ENCODE measurements at regions not wholly inside any gene's neighbourhood (a gene's known extent, or its start where the extent isn't known, plus 50 kb on each side); places are given as distances from the start of the nearest gene placed in this dataset.
"Not testable (repeated sequence)": the region's sequence is repeated elsewhere in the genome, so short reads cannot be mapped to it uniquely, and the experiment has no call there.

DNA sequence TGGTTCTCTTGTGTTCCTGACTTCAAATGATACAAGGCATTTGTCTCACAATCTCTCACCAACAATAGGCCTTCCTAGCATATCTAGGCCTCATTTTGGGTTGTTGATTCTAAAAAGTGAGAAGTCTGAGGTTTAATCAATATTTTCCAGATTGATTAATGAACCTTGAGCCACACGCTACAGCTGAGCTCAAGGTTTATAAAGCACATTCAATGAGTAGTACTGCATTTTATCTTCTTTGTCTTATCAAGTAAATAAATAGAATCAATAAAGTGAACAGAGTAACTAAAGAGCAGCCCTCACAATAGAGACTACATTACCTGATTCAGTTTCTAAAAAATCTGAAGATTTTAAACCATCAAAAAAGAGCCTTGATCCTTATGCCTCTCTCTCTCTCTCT lies 407.5 kb upstream of the CLEC14A start:
- H3K9ac ChIP-seq (ENCODE audit: low read depth, low read length): no peak overlapping the region
- no peak overlapping the region for H3K27ac ChIP-seq (ENCODE audit: low read length)
- H3K9me3 ChIP-seq (ENCODE audit: insufficient read depth, low read depth, low read length): no peaks in the 10 kb centered on the region
- H3K27me3 ChIP-seq (ENCODE audit: insufficient read depth, low read length): no peaks in the 10 kb centered on the region; the same call in 1 of the 2 replicates
- H3K4me3 ChIP-seq (ENCODE audit: low read length): no peak overlapping the region
- no peaks in the 10 kb centered on the region for H3K4me1 ChIP-seq (ENCODE audit: insufficient read depth, low read length)
- no peaks in the 10 kb centered on the region for H3K36me3 ChIP-seq (ENCODE audit: insufficient read depth, low read depth, low read length)

DNA sequence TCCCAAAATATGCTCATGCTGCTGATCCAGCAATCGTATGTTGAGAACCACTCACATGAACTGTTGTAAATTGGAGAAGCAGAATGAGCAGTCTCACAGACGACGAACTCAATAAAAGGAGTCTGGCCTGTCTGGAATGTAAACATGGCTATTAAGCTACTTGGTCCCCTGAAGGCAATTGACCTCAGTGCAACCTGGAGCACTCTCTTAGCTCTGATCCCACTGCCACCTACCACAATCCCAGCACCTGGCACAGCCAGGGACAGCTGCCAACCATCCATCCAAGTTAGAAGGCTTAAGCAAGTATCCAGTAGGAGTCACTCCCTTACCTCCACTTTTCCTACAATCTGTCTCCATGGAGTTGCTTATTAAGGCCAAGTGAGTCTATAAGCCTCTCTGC lies 406.9 kb upstream of the CLEC14A start:
- H3K9me3 ChIP-seq (ENCODE audit: insufficient read depth, low read depth, low read length): no peaks in the 10 kb centered on the region
- H3K27me3 ChIP-seq (ENCODE audit: insufficient read depth, low read length): no peaks in the 10 kb centered on the region; the same call in 1 of the 2 replicates
- no peaks in the 10 kb centered on the region for H3K36me3 ChIP-seq (ENCODE audit: insufficient read depth, low read depth, low read length)
- H3K4me3 ChIP-seq (ENCODE audit: low read length): no peak overlapping the region
- no peaks in the 10 kb centered on the region for H3K4me1 ChIP-seq (ENCODE audit: insufficient read depth, low read length)
- no peak overlapping the region for H3K9ac ChIP-seq (ENCODE audit: low read depth, low read length)
- no peak overlapping the region for H3K27ac ChIP-seq (ENCODE audit: low read length)

DNA sequence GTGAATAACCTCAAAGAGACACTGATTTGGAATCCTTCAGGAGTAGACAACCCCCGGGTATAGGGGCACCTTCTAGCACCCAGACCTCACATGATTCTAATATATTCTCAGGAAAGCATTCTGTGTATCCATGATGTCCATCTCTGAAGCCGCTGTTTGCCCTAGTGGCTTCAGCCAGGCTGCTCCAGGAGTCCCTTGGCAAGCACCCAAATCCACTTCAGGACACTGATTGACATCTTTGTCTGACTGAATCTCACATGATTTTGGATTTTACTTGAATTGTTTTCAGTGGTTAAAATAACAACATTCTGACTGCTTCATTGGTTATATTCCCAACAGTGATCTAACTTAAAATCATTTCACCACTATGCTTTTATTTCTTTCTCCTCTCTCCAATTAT lies 390.5 kb upstream of the CLEC14A start:
- H3K4me3 ChIP-seq (ENCODE audit: low read length): no peak overlapping the region
- H3K27ac ChIP-seq (ENCODE audit: low read length): no peak overlapping the region
- H3K9ac ChIP-seq (ENCODE audit: low read depth, low read length): no peak overlapping the region
- H3K27me3 ChIP-seq (ENCODE audit: insufficient read depth, low read length): no peaks in the 10 kb centered on the region
- H3K9me3 ChIP-seq (ENCODE audit: insufficient read depth, low read depth, low read length): no peaks in the 10 kb centered on the region
- no peaks in the 10 kb centered on the region for H3K4me1 ChIP-seq (ENCODE audit: insufficient read depth, low read length)
- no peaks in the 10 kb centered on the region for H3K36me3 ChIP-seq (ENCODE audit: insufficient read depth, low read depth, low read length)

DNA sequence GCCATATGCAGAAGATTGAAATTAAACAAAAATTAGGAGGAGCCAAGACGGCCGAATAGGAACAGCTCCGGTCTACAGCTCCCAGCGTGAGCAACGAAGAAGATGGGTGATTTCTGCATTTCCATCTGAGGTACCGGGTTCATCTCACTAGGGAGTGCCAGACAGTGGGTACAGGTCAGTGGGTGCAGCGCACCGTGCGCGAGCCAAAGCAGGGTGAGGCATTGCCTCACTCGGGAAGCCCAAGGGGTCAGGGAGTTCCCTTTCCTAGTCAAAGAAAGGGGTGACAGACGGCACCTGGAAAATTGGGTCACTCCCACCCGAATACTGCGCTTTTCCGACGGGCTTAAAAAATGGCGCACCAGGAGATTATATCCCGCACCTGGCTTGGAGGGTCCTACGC lies 379.0 kb upstream of the CLEC14A start:
- not testable (repeated sequence) for H3K36me3 ChIP-seq (ENCODE audit: insufficient read depth, low read depth, low read length); H3K4me3 ChIP-seq (ENCODE audit: low read length); H3K4me1 ChIP-seq (ENCODE audit: insufficient read depth, low read length); H3K9ac ChIP-seq (ENCODE audit: low read depth, low read length); H3K27me3 ChIP-seq (ENCODE audit: insufficient read depth, low read length); H3K27ac ChIP-seq (ENCODE audit: low read length)
- peaks cover 15% of the 10 kb centered on the region; the same call in 1 of the 2 replicates for H3K9me3 ChIP-seq (ENCODE audit: insufficient read depth, low read depth, low read length)

DNA sequence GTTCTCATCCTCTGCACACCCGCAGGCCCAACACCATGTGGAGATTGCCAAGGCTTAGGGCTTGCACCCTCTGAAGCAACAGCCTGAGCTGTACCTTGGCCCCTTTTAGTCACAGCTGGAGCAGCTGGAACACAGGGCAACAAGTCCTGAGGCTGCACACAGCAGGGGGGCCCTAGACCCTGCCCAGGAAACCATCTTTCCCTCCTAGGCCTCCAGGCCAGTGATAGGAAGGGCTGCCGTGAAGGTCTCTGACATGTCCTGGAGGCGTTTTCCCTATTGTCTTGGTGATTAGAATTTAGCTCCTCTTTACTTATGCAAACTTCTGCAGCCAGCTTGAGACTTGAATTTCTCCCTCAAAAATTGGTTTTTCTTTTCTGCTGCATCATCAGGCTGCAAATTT lies 373.5 kb upstream of the CLEC14A start:
- Histone ChIP-seq H3K4me3 (ENCODE audit: low read length) (no peak overlapping the region), H3K27me3 (ENCODE audit: insufficient read depth, low read length) (no peaks in the 10 kb centered on the region), H3K36me3 (ENCODE audit: insufficient read depth, low read depth, low read length) (no peaks in the 10 kb centered on the region), H3K27ac (ENCODE audit: low read length) (no peak overlapping the region), H3K9ac (ENCODE audit: low read depth, low read length) (no peak overlapping the region), H3K9me3 (ENCODE audit: insufficient read depth, low read depth, low read length) (peaks cover 32% of the 10 kb centered on the region), H3K4me1 (ENCODE audit: insufficient read depth, low read length) (no peaks in the 10 kb centered on the region)

DNA sequence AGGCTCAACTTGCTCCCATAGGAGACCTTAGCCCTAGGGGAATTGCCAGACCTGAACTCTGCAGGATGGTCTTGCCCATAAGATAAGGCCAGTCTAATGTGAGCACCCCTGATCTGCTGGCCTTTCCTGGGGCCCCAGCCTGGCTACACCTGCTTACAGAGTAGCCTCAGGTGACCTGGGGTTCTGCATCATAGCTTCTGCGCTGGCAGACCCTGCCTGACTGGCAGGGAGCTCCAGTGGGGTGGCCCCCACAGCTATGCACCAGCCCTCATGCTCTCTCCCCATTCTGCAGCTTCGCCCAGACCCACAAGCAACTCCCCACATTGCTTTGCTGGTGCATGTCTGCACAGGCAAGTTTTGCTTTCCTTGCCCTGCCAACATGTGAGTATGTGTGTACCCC lies 371.3 kb upstream of the CLEC14A start:
- Histone ChIP-seq H3K27ac (ENCODE audit: low read length) (no peak overlapping the region), H3K4me1 (ENCODE audit: insufficient read depth, low read length) (no peaks in the 10 kb centered on the region), H3K4me3 (ENCODE audit: low read length) (no peak overlapping the region), H3K9ac (ENCODE audit: low read depth, low read length) (no peak overlapping the region), H3K9me3 (ENCODE audit: insufficient read depth, low read depth, low read length) (peaks cover 21% of the 10 kb centered on the region), H3K36me3 (ENCODE audit: insufficient read depth, low read depth, low read length) (no peaks in the 10 kb centered on the region), H3K27me3 (ENCODE audit: insufficient read depth, low read length) (no peaks in the 10 kb centered on the region)

DNA sequence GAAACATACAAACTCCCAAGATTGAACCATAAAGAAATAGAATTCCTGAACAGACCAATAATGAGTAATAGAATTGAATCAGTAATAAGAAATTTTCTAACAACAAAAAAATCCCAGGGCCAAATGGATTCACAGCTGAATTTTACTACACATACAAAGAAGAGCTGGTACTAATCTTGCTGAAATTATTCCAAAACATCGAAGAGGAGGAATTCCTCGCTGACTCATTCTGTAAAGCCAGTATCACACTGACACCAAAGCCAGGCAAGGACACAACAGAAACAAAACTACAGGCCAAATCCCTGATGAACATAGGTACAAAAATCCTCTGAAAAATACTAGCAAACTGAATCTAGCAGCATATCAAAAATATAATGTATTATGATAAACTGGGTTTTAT lies 367.8 kb upstream of the CLEC14A start:
- Histone ChIP-seq H3K27me3 (ENCODE audit: insufficient read depth, low read length) (no peaks in the 10 kb centered on the region), H3K4me1 (ENCODE audit: insufficient read depth, low read length) (no peaks in the 10 kb centered on the region), H3K27ac (ENCODE audit: low read length) (no peak overlapping the region), H3K9ac (ENCODE audit: low read depth, low read length) (no peak overlapping the region), H3K9me3 (ENCODE audit: insufficient read depth, low read depth, low read length) (peaks cover 13% of the 10 kb centered on the region), H3K4me3 (ENCODE audit: low read length) (no peak overlapping the region), H3K36me3 (ENCODE audit: insufficient read depth, low read depth, low read length) (no peaks in the 10 kb centered on the region)

DNA sequence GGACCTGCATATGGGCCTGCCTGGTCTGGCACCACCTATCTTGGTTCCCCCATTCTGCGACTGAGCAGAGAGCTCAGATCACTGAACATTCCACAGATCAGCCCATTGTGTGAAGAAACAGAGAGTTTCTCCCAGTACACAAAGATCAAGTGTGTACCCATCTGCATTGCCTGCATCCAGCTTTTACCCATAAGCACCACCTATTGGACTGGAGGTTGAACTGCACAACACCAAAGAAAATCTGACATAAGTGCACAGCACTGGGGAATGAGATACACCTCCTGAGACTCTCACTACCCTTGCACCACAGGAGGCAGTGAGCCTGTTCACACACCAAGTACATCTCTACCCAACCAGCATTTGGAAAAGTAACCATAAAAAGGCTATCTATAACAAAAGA lies 362.6 kb upstream of the CLEC14A start:
- Histone ChIP-seq H3K9ac (ENCODE audit: low read depth, low read length) (no peak overlapping the region), H3K36me3 (ENCODE audit: insufficient read depth, low read depth, low read length) (no peaks in the 10 kb centered on the region), H3K4me3 (ENCODE audit: low read length) (no peak overlapping the region), H3K27me3 (ENCODE audit: insufficient read depth, low read length) (no peaks in the 10 kb centered on the region), H3K4me1 (ENCODE audit: insufficient read depth, low read length) (no peaks in the 10 kb centered on the region), H3K9me3 (ENCODE audit: insufficient read depth, low read depth, low read length) (peaks cover 4% of the 10 kb centered on the region), H3K27ac (ENCODE audit: low read length) (no peak overlapping the region)

DNA sequence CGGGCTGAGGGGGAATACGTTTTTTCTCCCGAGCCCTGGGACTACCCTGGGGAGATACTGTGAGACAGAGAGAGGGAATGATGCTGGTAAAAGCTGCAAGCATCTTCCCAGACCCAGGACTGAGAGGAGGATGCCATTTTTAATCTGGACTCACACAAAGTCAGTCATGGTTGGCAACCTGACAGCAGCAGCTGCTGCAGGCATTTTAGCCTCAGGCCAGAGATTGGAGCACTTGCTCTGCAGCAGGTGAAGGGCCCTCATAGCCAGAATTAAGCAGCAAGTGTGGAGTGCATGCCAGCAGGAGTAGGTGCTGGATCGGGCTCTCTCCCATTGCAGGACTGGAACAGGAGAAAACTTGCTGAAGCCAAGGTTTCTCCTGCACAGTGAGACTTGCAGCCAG lies 361.1 kb upstream of the CLEC14A start:
- peaks cover 4% of the 10 kb centered on the region for H3K9me3 ChIP-seq (ENCODE audit: insufficient read depth, low read depth, low read length)
- no peak overlapping the region for H3K27ac ChIP-seq (ENCODE audit: low read length)
- peaks cover 6% of the 10 kb centered on the region for H3K4me1 ChIP-seq (ENCODE audit: insufficient read depth, low read length)
- H3K4me3 ChIP-seq (ENCODE audit: low read length): no peak overlapping the region
- H3K9ac ChIP-seq (ENCODE audit: low read depth, low read length): no peak overlapping the region
- H3K36me3 ChIP-seq (ENCODE audit: insufficient read depth, low read depth, low read length): no peaks in the 10 kb centered on the region
- no peaks in the 10 kb centered on the region for H3K27me3 ChIP-seq (ENCODE audit: insufficient read depth, low read length)

DNA sequence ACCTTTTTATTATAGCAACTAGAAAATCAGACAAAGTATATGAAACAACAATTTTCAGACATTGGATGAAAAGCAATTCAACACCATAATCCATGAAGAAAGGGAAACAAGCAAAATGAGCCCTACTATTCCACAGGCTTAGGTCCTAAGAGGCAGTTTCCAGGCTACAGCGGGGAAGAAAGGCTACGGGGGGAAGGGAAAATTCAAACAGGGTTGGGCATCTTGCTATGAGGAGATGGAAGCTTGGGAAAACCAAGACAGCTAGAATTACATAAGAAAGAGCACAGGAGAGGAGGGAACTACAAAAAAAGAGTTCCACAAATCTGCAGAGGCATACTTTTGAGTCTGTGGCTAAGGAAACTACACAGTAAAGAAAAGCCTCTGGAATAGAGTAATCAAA lies 356.0 kb upstream of the CLEC14A start:
- no peak overlapping the region for H3K27ac ChIP-seq (ENCODE audit: low read length)
- H3K4me3 ChIP-seq (ENCODE audit: low read length): peak overlapping the region; percentile 23
- peaks cover 5% of the 10 kb centered on the region; the same call in 1 of the 2 replicates for H3K9me3 ChIP-seq (ENCODE audit: insufficient read depth, low read depth, low read length)
- H3K9ac ChIP-seq (ENCODE audit: low read depth, low read length): peak overlapping the region; percentile 19; the same call in 1 of the 2 replicates
- H3K27me3 ChIP-seq (ENCODE audit: insufficient read depth, low read length): no peaks in the 10 kb centered on the region
- no peaks in the 10 kb centered on the region for H3K36me3 ChIP-seq (ENCODE audit: insufficient read depth, low read depth, low read length)
- H3K4me1 ChIP-seq (ENCODE audit: insufficient read depth, low read length): peaks cover 11% of the 10 kb centered on the region

DNA sequence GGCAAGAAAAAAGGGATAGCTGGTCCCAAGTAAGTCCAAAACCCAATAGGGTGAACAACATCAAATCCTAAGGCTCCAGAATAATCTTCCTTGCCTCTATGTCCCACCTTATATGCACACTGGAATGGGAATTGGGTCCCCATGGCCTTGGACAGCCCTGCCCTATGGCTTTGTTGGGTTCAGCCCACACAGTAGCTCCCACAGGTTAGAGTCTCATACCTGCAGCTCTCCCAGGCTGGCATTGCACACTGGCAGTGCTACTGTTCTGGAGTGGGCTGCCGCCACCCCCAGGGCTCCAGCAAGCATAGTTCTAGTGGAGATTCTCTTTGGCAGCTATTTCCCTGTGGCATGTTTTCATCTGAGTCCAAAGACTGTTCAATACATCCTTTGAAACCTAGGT lies 352.4 kb upstream of the CLEC14A start:
- Histone ChIP-seq H3K4me3 (ENCODE audit: low read length) (no peak overlapping the region), H3K36me3 (ENCODE audit: insufficient read depth, low read depth, low read length) (no peaks in the 10 kb centered on the region), H3K9ac (ENCODE audit: low read depth, low read length) (no peak overlapping the region), H3K27me3 (ENCODE audit: insufficient read depth, low read length) (no peaks in the 10 kb centered on the region), H3K4me1 (ENCODE audit: insufficient read depth, low read length) (peaks cover 11% of the 10 kb centered on the region), H3K27ac (ENCODE audit: low read length) (no peak overlapping the region), H3K9me3 (ENCODE audit: insufficient read depth, low read depth, low read length) (peaks cover 5% of the 10 kb centered on the region; the same call in 1 of the 2 replicates)

DNA sequence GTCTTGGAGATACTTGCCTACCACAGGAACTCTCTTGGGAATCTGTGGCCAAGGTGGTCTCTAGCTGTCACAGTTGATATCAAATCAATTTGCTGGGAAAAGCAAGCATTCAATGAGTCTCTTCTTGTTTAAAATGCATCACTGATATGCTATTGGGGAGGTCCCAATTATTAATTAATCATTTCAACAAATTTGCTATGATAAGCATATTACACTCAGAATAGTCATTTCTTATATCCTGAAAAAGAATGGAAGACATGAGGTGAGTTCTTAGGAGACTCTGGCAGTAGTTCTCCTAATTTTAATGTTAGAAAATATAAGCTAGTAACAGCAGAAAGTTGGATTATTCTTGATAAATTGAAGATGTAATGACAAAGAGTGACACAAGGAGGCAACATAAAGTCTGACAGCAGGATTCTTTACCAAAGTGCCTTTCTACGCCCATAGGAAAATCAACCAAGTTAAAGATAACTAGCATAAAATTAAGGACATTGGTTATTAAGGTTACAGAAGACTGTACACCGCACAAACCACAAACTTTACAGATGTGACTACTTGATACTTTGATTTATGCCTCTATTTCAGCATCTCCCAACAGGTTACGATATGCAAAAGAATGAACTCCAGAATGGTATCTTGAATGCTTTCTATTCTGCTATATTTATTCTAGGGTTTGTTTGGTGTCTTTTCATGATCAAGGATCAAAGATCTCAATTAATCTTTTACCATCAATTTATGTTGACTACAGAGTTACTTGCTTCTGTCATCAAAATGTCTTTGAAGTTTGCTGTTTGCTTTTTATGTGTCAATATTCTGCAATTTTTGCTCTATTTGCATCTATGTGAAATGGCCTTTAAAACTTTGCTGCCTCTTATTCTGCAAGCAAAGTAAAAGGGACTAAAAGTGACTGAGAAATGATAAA lies 349.6 kb upstream of the CLEC14A start:
- no peaks in the 10 kb centered on the region for H3K27me3 ChIP-seq (ENCODE audit: insufficient read depth, low read length)
- no peak overlapping the region for H3K27ac ChIP-seq (ENCODE audit: low read length)
- H3K9ac ChIP-seq (ENCODE audit: low read depth, low read length): no peak overlapping the region
- no peak overlapping the region for H3K4me3 ChIP-seq (ENCODE audit: low read length)
- H3K4me1 ChIP-seq (ENCODE audit: insufficient read depth, low read length): no peaks in the 10 kb centered on the region
- H3K9me3 ChIP-seq (ENCODE audit: insufficient read depth, low read depth, low read length): peaks cover 3% of the 10 kb centered on the region; the same call in 1 of the 2 replicates
- H3K36me3 ChIP-seq (ENCODE audit: insufficient read depth, low read depth, low read length): no peaks in the 10 kb centered on the region

All from iPS-20b (cell line).